ENCODE measurements at regions not wholly inside any gene's neighbourhood (a gene's known extent, or its start where the extent isn't known, plus 50 kb on each side); places are given as distances from the start of the nearest gene placed in this dataset.

GRCh38 chr12:75683220-75683619 is 171.8 kb upstream of the KRR1 start:
- H3K27ac ChIP-seq, result no peak overlapping the region
- H3K36me3 ChIP-seq, result no peaks in the 10 kb centered on the region
- no peaks in the 10 kb centered on the region for H3K9me3 ChIP-seq
- 87 to 94% (median 88%) methylated on average over 2 of the region's 2 CpGs for WGBS, 5 donors
- H3K4me3 ChIP-seq, result no peak overlapping the region
- intact Hi-C loops (cut with DNase I; ENCODE audit: low total_unique reads), result no loop called here
- H3K27me3 ChIP-seq (replicated peaks in 1 of 7), result no peaks in the 10 kb centered on the region
- H3K4me1 ChIP-seq, result no peaks in the 10 kb centered on the region
- DNase-seq, result no peak
- no peak for TF ChIP-seq CTCF (IDR thresholded peaks at IDR 0.05 in 8 of 11, conservative IDR thresholded peaks at IDR 0.05 in 3 of 11)
- no peak for TF ChIP-seq POLR2A (IDR thresholded peaks at IDR 0.05)
- no peak for TF ChIP-seq POLR2AphosphoS5 (IDR thresholded peaks at IDR 0.05)

GRCh38 chr12:75677522-75677921 is 166.1 kb upstream of the KRR1 start:
- WGBS, 5 donors, result 89 to 97% (median 92%) methylated on average over 5 of the region's 5 CpGs
- H3K4me3 ChIP-seq, result no peak overlapping the region

DNA sequence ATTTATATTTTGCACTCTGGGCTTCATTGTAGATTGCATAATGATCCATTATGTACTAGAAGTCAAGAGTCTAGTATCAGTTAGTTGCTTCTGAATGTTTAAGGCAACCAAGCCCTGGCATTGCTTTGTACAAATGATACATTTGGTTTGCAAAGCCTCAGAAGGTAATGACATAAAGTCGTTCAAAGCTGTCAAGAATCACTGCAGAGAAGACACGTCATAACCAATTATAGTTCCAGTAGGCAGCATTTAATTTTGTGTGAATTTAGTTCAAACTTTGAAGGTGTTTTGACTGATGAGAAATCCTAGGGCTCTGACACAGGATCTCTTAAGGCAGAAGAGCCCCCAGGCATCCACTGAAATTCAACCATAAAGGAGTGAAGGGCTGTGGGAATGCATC is 163.0 kb upstream of the KRR1 start:
- Histone ChIP-seq H3K27me3 (replicated peaks in 1 of 7) (no peaks in the 10 kb centered on the region), H3K36me3 (no peaks in the 10 kb centered on the region), H3K4me3 (no peak overlapping the region), H3K27ac (no peak overlapping the region), H3K4me1 (no peaks in the 10 kb centered on the region), H3K9me3 (no peaks in the 10 kb centered on the region)
- TF ChIP-seq POLR2A (IDR thresholded peaks at IDR 0.05), result no peak
- TF ChIP-seq CTCF (IDR thresholded peaks at IDR 0.05 in 8 of 11, conservative IDR thresholded peaks at IDR 0.05 in 3 of 11), result no peak
- no peak for TF ChIP-seq POLR2AphosphoS5 (IDR thresholded peaks at IDR 0.05)
- DNase-seq, result no peak
- WGBS, 5 donors, result 81 to 90% (median 89%) methylated on average over 2 of the region's 2 CpGs
- intact Hi-C loops (cut with DNase I; ENCODE audit: low total_unique reads), result no loop called here

More at GRCh38 chr12:75677522-75677921, 166.1 kb upstream of the KRR1 start:
- H3K4me1 ChIP-seq, result no peaks in the 10 kb centered on the region
- DNase-seq, result no peak
- H3K36me3 ChIP-seq, result no peaks in the 10 kb centered on the region
- no peak overlapping the region for H3K27ac ChIP-seq
- H3K9me3 ChIP-seq, result no peaks in the 10 kb centered on the region
- TF ChIP-seq CTCF (IDR thresholded peaks at IDR 0.05 in 8 of 11, conservative IDR thresholded peaks at IDR 0.05 in 3 of 11) (no peak), POLR2A (IDR thresholded peaks at IDR 0.05) (no peak), POLR2AphosphoS5 (IDR thresholded peaks at IDR 0.05) (no peak)
- intact Hi-C loops (cut with DNase I; ENCODE audit: low total_unique reads), result no loop called here
- no peaks in the 10 kb centered on the region for H3K27me3 ChIP-seq (replicated peaks in 1 of 7)

DNA sequence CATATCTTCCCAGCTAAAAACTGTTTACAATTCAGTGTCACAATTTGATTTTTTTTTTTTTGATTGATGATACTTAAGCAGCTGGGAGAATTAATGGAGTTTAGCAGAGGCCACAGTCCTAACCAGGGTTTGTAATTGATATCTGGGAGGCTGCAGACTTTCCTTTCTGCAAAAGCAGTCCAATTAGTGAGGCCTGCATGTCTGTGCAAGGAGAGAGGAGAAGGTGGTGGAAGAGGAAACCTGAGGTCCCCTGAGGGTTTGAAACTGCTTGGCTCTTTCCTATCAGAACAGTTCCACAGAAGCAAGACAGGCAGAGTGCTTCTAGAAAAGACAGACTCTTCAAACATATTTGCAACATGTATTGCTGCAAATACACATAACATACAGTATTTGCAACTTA is 160.8 kb upstream of the KRR1 start:
- TF ChIP-seq POLR2AphosphoS5 (IDR thresholded peaks at IDR 0.05) (no peak), CTCF (IDR thresholded peaks at IDR 0.05 in 8 of 11, conservative IDR thresholded peaks at IDR 0.05 in 3 of 11) (no peak), POLR2A (IDR thresholded peaks at IDR 0.05) (no peak)
- H3K27ac ChIP-seq, result no peak overlapping the region
- intact Hi-C loops (cut with DNase I; ENCODE audit: low total_unique reads), result no loop called here
- no peaks in the 10 kb centered on the region for H3K4me1 ChIP-seq
- no peaks in the 10 kb centered on the region for H3K36me3 ChIP-seq
- no peaks in the 10 kb centered on the region for H3K27me3 ChIP-seq (replicated peaks in 1 of 7)
- H3K4me3 ChIP-seq, result no peak overlapping the region
- no peak for DNase-seq
- no peaks in the 10 kb centered on the region for H3K9me3 ChIP-seq

Measured in spleen (tissue), 11 donors.